Activated CD4-positive, alpha-beta T cell treated with anti-CD3 and anti-CD28 coated beads, Interleukin-2, Interleukin-4, amounts not matched to agents 100 ng/mL and 50 ng/mL, durations not matched to agents 16 hours and 8 hours (primary cell): ENCODE measurements at regions not wholly inside any gene's neighbourhood (a gene's known extent, or its start where the extent isn't known, plus 50 kb on each side); places are given as distances from the start of the nearest gene placed in this dataset.

Source experiments
- DNase-seq: peaks from one replicate; pipeline ENCODE4 v3.0.0-alpha.2; 2020; ENCODE audit warnings: low spot score

DNA sequence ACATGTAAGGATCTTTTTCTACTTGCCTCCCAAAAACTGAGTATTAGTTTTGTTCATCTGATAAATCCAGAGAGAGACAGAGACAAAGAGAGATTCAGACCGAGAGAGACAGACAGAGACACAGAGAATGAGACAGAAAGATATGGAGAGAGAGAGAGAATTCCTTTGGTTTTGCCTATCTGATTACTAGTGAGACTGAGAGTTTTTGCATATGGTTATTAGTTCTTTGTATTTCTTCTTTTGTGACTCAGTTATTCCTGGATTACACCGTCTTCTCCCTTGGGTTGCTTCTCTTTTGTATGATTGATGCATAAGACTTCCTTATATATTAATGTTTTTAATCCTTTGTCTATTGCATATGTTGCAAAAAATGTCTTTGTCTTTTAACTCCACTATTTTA, 91.2 kb upstream of the SPATA31C2 start:
- DNase-seq: no peak

DNA sequence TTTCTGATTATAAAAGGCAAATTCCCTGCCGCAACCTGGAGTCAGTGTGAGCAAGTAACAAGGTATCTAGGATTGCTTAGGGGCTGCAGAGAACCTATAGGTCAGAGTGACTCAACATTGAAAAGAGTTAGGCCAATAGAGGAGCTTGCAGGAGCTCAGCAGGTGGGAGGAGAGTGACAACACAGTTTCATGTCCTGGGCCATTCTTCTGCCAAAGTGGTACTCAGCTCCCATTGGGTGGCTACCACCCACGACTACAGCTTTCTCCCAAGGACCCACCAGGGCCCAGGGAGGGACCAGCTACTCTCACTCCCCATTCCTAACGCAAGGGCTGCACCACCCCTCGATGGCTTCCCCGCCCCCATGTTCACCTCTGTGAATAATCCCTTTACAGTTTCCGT, 86.7 kb upstream of the SPATA31C2 start:
- DNase-seq: no peak

DNA sequence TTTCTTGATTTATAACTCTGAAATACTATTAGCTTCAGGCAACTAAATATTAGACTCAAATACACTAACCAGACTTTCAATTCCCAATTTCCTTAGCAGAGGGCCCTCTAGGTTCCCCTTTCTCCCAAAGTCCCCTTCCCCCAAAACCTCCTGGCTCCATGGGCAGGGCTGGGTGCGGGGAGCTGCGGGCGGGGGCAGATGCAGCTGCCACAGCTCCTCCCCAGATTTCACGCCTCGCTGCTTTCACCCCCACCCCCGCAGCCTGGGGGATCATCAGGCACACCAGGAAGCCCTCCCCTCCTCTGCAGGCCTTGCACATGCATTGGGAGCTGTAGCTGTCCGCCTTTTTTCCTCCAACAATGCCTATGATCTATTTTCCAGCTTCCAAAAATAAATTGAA, 82.8 kb upstream of the SPATA31C2 start:
- no peak for DNase-seq

DNA sequence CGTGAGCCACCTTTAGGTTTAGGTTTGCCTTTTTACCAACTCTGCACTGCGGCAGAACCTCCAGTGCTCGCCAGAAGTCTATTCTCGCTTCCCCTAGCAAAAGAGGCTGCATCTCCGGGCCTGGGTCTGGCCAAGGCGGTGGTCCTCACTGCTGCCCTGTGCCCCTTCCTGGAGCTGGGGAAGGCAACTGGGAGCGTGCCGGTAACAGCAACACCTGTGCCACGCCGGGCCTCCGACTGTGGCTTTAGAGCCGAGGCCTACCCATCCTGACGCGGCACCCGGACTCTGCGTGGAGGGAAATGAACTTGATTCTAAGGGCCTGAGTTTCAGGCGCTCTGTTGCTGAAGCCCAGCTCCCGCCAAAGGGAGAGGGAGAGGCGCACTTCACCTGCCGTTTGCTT, 82.4 kb upstream of the SPATA31C2 start:
- no peak for DNase-seq

DNA sequence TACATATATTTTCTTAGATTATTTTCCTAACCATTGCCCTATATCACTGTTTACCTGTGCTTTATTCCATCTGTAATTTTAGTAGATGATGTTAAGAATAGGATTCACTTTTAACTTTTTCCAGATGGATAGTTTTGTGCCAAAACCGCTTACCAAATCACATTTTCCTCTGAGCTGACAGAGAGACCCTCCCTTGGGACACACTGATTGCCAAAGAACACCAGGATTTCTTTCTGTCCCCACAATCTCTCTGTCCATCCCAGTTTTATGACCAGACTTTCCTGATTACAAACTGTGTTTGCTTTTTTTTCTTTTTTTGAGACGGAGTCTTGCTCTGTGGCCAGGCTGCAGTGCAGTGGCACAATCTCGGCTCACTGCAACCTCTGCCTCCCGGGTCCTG, 81.3 kb upstream of the SPATA31C2 start:
- DNase-seq: no peak

DNA sequence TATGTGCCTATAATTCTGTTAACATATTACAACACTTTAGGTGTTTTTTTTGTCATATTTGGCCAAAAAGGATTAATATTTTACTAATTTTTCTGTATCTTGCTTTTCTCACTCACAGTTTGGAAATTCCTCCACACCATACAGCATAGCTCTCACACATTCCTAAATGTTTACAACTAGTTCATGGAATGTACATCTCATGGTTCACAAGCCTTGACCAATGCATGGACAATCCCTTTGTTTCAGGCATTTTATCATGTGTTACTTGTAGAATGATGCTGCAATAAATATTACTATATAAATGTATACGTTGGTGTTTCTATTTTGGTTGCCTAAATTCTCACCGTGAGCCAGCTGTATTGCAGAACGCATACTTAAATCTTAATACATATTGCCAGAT, 80.5 kb upstream of the SPATA31C2 start:
- DNase-seq: no peak

DNA sequence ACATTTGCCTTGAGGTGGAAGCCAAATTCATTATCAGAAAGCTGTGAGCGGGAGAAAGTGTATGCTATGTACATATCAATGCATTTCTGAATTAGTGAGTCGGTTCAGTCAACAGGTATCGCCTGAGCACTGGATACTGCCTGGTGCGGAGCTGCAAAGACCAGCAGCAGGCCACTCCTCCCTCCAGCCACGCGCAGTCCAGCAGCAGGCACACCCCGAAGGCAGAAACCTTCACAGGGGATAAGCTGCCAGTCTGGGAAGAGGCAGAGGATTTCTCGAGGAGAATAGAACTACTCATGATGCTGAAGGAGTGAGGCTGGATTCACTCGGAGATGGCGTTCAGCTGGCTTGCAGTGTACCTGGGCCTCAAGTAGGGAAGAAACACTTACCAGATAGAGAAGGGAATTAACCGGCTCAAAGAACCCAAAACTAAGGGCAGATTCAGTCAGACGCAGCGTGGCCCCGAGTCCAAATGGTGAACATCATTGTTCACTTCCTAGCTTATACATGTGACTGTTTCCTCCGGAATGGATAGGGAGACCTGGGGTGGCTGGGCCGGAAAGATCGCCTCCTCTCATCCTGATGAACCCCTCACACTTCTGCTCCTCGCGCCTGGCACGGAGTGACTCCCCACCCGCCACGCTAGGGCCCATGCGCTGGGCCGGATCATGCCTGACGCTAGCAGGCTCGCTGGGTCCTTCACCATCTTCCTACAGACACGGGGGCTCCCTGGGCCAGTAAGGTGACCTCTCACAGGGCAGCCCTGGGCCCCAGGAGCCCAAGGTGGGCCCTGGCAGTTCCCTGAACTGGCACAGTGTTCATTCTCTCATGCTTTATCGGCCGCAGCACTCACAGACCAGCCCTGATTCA, 78.1 kb upstream of the SPATA31C2 start:
- no peak for DNase-seq

DNA sequence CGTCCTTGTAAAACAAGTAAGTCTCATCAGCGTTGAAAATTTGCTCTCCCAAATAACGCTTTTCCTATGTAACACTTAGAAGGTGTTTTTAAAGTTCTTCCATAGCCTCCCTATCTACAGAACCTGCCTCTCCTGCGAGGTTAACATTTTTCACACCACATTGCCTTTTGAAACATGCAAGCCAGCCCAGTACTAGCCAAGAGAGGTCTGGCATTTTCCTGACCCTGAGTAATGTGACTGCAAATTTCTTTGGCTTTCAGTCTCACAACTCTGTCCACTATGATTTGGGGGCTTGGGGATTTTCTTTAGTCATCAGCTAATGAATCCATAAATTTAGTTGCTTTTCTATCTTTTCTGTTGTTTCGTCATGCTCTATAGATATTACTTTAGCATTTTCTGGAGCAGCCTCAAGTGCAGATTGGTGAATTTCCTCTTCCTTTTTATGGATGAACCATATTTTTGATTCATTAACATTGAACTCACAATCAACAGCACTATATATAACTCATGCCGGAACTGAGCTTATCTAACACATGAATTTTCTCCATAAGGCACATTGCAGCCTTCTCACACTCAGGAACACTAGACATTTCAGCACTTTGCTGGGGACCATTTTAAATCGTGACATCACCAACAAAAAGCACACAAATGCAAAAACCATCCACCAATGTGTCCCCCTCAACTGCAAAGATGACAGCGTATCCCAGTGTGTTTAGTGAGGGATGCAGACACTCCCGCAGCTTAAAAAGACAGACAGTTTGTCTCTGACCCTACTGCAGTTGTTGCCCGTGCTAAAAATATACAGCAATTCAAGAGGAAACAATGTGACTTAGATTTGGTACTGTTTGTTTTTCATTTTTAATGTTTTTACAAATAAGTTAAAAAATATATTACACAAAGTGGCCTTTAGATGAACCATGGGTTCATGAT, 77.2 kb upstream of the SPATA31C2 start:
- DNase-seq: no peak

DNA sequence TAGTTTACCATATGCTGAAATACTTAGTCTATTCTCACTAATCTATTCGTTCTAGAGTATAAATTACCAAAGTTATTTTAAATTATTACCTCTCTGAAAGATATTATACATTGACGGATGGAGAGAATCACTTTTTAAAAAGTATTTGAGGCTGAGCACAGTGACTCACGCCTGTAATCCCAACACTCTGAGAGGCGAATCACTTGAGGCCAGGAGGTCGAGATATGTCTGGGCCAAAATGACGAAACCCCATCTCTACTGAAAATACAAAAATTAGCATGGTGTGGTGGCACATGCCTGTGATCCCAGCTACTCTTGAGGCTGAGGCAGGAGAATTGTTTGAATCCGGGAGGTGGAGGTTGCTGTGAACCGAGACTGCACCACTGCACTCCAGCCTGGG, 64.0 kb upstream of the SPATA31C2 start:
- DNase-seq: no peak

DNA sequence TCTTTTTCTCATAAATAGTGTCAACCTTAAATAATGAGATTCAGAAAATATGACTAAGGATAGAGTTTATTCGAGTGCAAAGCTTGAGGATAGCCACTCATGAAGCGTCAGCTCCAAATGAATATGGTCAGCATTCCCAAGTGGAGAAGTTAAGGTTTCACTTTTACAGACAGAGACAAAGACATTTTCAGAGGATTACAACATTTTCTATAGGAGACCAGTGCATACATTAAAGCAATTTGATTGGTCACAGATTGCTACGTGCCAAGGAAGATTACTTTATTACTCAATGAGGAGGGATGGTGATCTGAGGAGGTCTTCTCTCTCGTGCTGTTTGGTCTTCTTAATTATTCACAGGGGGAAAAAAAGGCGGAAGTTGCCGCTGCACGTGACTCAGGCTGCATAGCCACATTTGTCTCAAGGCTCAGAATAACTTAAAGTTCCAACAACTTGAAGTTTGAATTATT, 60.1 kb upstream of the SPATA31C2 start:
- no peak for DNase-seq

DNA sequence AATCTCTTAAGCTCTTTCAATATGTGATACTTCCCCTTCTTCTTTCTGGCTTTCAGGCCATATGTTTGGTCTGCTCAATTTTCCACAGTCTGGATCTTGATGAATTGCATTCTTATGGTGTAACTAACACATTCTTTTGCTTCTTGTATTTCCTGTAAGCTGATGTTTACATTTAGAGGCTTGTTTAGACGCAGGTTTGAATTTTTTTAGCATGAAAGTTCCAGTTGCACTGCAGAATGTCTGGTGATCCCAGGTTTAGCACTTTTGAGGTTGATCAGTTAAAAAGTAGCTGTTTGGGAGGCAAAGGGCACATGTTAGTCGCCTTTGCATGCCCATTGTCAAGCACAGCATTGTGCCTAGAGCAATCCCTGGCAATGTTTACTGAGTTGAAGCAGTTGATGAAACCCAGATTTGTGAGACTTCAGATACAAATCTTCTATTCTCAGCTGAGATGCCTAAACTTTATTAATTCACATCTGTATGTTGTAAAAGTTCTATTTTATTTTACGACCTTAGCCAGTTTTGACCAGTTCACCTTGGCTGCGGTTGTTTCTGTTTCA, 59.6 kb upstream of the SPATA31C2 start:
- DNase-seq: no peak

DNA sequence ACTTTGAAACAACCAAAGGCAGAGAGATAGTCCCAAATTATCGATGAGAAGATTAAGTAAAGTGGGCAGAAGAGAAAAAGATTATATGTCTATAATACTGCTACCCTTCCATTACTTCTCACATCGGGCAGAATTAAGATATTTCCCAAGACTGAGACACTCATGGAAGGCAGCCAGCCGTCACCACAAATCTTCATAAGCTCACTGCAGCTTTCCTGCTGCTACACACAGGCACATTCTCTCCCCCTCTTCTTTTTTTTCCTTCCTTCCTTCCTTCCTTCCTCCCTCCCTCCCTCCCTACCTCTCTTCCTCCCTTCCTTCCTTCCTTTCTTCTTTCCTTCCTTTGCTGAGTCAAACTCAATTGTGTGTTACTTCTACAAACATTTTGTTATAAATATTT, 58.7 kb upstream of the SPATA31C2 start:
- no peak for DNase-seq

DNA sequence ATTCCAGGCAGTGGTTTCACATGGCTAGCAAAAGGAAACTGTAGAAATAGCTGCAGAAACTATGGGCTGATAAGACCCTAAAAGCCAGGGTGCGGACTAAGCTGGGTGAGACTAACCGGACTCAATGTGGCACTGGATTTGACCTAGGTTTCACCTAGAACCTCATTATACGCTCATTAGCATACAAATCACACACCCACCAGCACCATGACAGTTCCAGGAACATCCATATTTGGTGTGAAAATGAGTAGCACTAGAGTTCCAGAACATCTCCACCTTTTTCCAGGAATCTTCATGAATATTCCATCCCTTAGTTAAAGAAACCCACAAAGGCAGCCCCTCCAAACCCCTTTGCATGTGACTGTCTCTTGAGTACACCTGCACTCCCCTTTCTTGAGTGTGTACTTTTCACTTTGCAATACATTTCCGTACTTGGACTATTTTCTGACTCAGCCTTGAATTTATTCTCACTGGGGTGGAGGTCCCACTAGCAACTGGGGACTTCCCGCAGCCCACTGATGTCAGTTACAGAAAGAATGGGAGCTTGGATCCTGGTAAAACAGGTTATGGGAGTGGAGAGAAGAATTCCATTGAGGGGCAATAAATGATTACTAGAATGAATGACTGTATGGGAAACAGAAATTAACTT, 58.0 kb upstream of the SPATA31C2 start:
- no peak for DNase-seq

DNA sequence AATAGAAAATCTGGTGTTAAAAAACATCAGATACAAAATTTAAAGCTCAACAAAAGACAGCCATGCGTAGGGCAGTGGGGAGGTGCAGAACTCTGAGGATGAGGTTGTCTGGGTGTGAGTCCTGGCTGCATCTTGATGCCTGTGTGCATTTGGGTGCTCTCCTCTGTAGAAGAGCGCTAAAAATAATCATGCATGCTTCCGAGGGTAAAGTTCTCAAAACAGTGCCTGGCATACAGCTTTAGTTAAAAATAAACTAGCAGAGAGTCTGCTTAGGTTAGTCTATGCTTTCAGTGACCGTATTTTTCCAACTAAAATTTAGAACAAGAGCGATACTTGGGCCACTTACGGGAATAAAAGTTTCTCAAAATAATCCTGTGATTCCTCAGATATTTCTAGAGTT, 55.5 kb upstream of the SPATA31C2 start:
- no peak for DNase-seq

DNA sequence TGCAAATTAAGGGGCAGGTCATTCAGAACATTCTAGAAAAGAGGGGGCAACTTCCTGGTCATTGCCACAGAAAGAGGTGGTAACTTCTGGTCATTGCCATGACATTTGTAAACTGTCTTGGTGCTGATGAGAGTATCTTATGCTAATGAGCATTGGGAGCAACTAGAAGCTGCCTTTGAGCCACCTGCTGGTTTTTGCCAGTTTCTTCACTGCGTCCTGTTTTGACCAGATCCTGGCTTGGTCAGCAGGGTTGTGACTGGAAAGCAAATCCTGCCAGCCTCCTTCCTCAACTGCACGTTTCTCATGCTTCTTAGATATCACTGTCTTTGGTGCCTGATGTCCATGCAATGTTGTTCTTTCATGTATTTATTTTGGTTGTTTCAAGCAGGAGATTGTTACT, 53.2 kb upstream of the SPATA31C2 start:
- DNase-seq: no peak

DNA sequence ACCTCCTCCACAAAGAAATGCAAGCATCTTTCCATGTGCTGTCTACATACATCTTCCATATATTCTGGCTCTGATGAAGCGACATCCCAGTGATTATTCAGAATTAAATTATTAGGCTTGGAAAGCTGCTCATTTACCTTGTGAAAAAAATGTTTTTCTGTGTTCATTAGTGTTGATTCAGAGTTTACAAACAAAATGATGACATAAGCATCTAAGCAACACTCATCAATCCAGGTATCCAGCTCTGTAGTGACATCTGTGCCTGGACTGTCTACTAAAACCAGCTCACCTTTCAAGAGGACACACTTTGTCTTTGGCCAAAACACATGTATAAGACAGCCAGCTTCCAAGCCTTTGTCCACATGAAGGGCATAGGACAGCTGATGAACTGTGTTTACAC, 51.1 kb upstream of the SPATA31C2 start:
- DNase-seq: no peak
